Activated naive CD4-positive, alpha-beta T cell treated with anti-CD3 and anti-CD28 coated beads, Interleukin-2, amount 10 ng/mL, durations not matched to agents 7 days and 5 days (primary cell): ENCODE measurements at regions not wholly inside any gene's neighbourhood (a gene's known extent, or its start where the extent isn't known, plus 50 kb on each side); places are given as distances from the start of the nearest gene placed in this dataset.

Experiments
- CTCF ChIA-PET: fragments of 350-600 bp; sonication (Branson Sonifier 250); formaldehyde crosslinking; loops from one replicate; lab custom pipeline; 2021; ENCODE audit warnings: antibody characterized with exemption; lab: Charles Lee
- DNase-seq: peaks from one replicate; pipeline ENCODE4 v3.0.0-alpha.2; 2020
- H3K27ac Mint-ChIP-seq: one replicate; pipeline ENCODE4 v1.8.0; 2021; ENCODE audit warnings: mild to moderate bottlenecking, moderate library complexity, mixed read lengths
- H3K27me3 Mint-ChIP-seq: one replicate; pipeline ENCODE4 v1.8.0; 2021; ENCODE audit warnings: mild to moderate bottlenecking, mixed read lengths
- H3K36me3 Mint-ChIP-seq: one replicate; pipeline ENCODE4 v1.8.0; 2021; ENCODE audit warnings: mixed read lengths
- H3K4me1 Mint-ChIP-seq: one replicate; pipeline ENCODE4 v1.8.0; 2021; ENCODE audit warnings: mixed read lengths
- H3K4me3 Mint-ChIP-seq: one replicate; pipeline ENCODE4 v1.8.0; 2021; ENCODE audit warnings: mild to moderate bottlenecking, moderate library complexity, mixed read lengths
- H3K9me3 Mint-ChIP-seq: one replicate; pipeline ENCODE4 v1.8.0; 2021; ENCODE audit warnings: mixed read lengths

DNA sequence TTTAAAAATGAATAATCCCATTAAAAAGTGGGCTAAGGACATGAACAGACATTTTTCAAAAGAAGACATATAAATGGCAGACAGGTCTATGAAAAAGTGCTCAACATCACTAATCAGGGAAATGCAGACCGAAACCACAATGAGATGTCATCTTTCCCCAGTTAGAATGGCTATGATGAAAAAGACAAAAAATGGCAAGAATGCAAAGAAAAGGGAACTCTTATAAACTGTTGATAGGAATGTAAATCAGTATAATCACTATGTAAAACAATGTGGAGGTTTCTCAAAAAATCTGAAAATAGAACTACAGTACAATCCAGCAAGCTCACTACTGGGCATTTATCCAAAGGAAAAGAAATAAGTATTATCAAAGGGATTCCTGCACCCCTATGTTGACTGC lies 169.2 kb downstream of the METTL4 start:
- H3K27me3 Mint-ChIP-seq, result peaks cover 8% of the 10 kb centered on the region
- no peaks in the 10 kb centered on the region for H3K36me3 Mint-ChIP-seq
- DNase-seq, result no peak
- CTCF ChIA-PET, result no interaction called here
- H3K4me3 Mint-ChIP-seq, result no peak overlapping the region
- no peak overlapping the region for H3K27ac Mint-ChIP-seq
- no peaks in the 10 kb centered on the region for H3K4me1 Mint-ChIP-seq
- H3K9me3 Mint-ChIP-seq, result no peaks in the 10 kb centered on the region

DNA sequence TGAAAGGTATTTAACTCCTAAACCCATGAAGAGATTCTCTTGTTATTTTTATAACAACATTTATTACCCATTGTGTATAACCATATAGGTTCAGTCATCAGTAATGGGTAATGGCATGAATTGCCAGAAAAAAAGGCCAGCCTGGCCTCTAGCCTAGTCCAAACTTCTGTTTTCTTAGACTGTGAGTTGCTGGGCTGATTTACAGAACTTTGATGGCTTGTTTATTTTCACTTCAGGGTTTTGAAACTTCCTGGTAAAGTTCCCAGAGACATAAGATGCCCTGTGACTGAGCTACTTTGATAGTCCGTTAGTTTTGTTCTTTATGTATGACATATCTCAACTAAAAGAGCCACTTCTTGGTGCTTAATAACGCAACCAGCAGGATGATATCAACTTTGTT lies 164.8 kb downstream of the METTL4 start:
- Mint-ChIP-seq H3K4me1 (no peaks in the 10 kb centered on the region), H3K36me3 (no peaks in the 10 kb centered on the region), H3K27me3 (peaks cover 12% of the 10 kb centered on the region), H3K27ac (no peak overlapping the region), H3K4me3 (no peak overlapping the region), H3K9me3 (no peaks in the 10 kb centered on the region)
- CTCF ChIA-PET, result no interaction called here
- no peak for DNase-seq

DNA sequence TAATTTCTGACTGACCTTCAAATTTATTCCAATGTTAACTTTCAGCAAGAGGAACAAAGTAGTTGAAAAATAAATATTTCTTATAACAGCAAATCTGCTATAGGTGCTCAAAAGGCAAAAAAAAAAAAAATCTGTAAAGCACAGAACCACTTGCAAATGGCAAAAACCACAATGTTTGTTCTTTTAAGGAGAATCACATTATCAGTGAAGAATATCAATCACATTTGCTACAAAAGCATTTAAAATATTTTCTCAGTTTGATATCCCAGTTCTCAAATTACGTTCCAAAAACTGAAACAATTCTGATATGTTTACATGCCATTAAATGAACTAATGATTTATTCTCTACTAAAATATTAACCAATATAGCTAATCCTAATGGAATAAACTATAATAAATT lies 163.3 kb downstream of the METTL4 start:
- no peaks in the 10 kb centered on the region for H3K4me1 Mint-ChIP-seq
- H3K9me3 Mint-ChIP-seq, result no peaks in the 10 kb centered on the region
- H3K27me3 Mint-ChIP-seq, result peaks cover 12% of the 10 kb centered on the region
- no peak for DNase-seq
- no peak overlapping the region for H3K4me3 Mint-ChIP-seq
- H3K27ac Mint-ChIP-seq, result no peak overlapping the region
- H3K36me3 Mint-ChIP-seq, result no peaks in the 10 kb centered on the region
- CTCF ChIA-PET, result no interaction called here

DNA sequence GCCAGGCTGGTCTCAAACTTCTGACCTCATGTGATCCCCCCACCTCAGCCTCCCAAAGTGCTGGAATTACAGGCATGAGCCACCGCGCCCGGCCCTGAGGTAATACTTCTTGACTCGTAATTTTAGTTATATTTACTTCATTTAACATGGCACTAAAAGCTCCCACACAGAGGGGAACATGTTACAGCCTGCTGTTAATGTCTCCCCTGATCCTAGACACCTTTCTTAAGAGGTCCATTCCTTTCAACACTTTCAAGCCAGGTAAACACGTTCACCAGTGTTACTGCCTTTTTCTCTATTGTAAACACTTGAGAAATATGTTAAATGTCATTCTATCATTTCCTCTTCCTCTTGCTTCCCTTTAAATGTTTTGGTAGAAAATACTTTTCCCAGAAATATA lies 161.4 kb downstream of the METTL4 start:
- H3K27me3 Mint-ChIP-seq, result peaks cover 8% of the 10 kb centered on the region
- no peaks in the 10 kb centered on the region for H3K4me1 Mint-ChIP-seq
- H3K36me3 Mint-ChIP-seq, result no peaks in the 10 kb centered on the region
- CTCF ChIA-PET, result no interaction called here
- H3K4me3 Mint-ChIP-seq, result no peak overlapping the region
- DNase-seq, result no peak
- no peak overlapping the region for H3K27ac Mint-ChIP-seq
- no peaks in the 10 kb centered on the region for H3K9me3 Mint-ChIP-seq

DNA sequence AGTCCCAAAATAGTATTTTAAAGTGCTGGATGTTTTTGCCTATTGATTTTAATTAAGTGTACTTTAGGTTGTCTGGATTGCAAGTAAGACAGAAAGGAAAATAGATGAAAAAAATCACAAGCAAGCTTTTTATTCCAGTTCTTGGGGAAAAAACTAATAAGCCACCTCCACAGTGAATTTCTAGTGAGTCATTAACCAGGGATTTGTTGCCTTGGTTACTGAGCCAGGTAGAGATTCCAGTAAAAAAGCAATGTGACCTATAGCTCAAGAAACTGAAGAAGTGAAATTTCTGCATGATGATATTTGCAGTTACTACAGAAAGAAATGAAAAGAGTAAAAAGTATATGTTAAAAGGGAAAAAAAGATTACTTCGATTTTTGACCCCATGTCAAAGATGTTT lies 160.6 kb downstream of the METTL4 start:
- CTCF ChIA-PET, result no interaction called here

DNA sequence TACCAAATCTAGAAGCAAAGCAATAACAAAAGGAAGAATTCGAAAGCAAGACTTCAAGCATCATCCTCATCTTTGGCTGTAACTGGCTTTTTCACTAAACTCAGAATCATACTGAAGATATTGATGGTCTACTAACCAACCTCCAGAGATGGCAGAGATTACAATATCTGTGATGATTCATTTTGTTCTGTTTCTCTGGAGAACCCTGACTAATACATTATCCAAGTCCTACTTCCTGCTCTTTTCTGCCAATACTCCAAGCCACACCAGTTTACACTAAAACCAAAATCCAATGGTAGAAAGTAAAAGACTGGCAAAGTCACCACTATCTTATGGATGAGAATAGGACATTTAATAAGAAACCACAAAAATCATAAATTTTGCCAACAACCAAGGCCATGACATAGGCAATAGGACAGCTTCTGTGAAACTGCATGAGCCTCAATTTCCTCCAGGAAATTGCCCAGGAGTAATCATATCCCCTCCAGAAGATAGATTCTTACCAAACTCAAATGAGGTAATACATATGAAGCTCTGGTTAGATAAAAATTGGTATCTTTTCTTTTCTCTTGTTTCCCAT lies 159.8 kb downstream of the METTL4 start:
- Mint-ChIP-seq H3K27me3 (peaks cover 4% of the 10 kb centered on the region), H3K9me3 (no peaks in the 10 kb centered on the region), H3K27ac (no peak overlapping the region), H3K4me3 (no peak overlapping the region), H3K4me1 (no peaks in the 10 kb centered on the region), H3K36me3 (no peaks in the 10 kb centered on the region)
- no peak for DNase-seq
- CTCF ChIA-PET, result no interaction called here

More for the DNA sequence above, 160.6 kb downstream of the METTL4 start:
- Mint-ChIP-seq H3K36me3 (no peaks in the 10 kb centered on the region), H3K4me3 (no peak overlapping the region), H3K9me3 (no peaks in the 10 kb centered on the region), H3K4me1 (no peaks in the 10 kb centered on the region), H3K27me3 (peaks cover 6% of the 10 kb centered on the region), H3K27ac (no peak overlapping the region)
- no peak for DNase-seq

DNA sequence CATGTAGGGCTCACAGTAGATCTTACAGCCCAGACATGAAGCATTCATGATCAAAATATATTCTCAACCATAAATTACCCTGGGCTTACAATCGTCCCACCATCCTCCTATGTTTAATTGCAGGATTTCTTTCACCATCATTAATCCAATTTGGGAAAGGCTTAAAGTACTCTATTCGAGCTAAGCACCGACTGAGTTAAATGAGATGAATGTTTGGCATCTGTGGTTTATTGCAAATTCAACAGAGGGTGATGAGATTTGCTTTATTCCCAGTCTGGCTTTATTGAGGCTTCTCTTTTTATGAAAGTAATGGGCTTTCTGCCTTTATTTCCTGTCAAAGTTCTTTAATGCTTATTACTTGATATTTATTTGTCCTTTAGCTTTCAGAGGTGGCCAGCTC lies 159.0 kb downstream of the METTL4 start:
- Mint-ChIP-seq H3K4me3 (no peak overlapping the region), H3K4me1 (no peaks in the 10 kb centered on the region), H3K27ac (no peak overlapping the region), H3K27me3 (peaks cover 4% of the 10 kb centered on the region), H3K36me3 (no peaks in the 10 kb centered on the region), H3K9me3 (no peaks in the 10 kb centered on the region)
- CTCF ChIA-PET, result no interaction called here
- no peak for DNase-seq

DNA sequence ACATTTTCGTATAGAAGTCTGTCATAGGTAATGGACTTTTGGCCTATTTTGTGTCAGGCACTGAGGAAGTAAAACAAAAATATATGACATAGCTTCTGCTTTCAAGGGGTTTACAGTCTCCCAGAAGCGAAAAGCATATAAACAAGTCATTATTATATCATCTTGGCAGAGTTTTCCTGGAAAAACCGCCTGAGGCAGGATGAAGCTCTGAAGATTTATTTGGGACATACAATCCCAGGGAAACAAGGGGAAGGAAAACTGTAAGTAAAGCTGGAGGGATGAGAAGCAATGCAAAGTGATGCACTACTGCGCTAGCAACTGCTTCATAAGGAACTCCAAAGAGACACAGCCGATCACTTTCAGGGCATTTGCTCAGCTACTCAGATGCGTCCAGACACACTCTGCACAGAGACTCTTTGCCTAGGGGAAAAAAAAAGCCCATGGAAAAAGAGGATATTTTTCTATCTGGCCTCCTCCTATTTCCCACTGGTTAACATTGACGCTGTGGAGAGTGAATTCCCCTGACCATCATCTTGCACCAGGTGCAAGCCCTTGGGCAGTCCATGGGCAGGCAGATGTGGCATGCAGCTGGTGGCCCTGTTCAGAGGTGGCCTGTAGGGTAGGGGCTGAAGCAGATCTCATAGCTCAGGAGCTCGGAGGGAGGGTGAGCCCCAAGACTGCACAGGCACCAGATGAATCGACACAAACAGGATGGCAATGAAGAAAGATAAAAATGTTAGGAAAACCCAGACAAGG lies 158.1 kb downstream of the METTL4 start:
- H3K9me3 Mint-ChIP-seq, result no peaks in the 10 kb centered on the region
- H3K27me3 Mint-ChIP-seq, result peaks cover 4% of the 10 kb centered on the region
- CTCF ChIA-PET, result interaction anchor here (1.1 kb wide), 1 partner anchor 9 kb away, joined by 3 read pairs; no protein-coding TSS in a partner anchor
- no peak overlapping the region for H3K27ac Mint-ChIP-seq
- DNase-seq, result no peak
- H3K4me1 Mint-ChIP-seq, result no peaks in the 10 kb centered on the region
- no peaks in the 10 kb centered on the region for H3K36me3 Mint-ChIP-seq
- H3K4me3 Mint-ChIP-seq, result no peak overlapping the region

DNA sequence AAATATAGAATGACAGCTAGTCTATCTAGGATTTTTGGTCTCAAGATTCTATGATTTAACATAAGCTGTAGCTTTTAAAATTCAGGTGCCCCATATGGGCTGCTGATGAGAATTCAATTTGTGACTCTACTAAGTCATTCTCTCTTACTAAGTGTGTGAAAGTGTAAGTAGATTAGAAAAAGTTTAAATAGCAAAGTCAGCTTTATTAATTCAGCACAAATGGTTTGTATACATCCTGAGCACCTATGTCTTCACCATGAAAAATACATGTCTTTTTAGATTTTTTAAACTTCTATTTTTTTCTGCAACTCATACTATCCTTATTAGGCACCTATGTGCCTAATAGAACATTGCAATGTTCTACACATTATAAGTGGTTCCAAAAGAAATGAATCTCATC lies 157.1 kb downstream of the METTL4 start:
- Mint-ChIP-seq H3K27ac (no peak overlapping the region), H3K9me3 (no peaks in the 10 kb centered on the region), H3K36me3 (no peaks in the 10 kb centered on the region), H3K4me1 (no peaks in the 10 kb centered on the region), H3K27me3 (no peaks in the 10 kb centered on the region), H3K4me3 (no peak overlapping the region)
- CTCF ChIA-PET, result no interaction called here
- DNase-seq, result no peak

DNA sequence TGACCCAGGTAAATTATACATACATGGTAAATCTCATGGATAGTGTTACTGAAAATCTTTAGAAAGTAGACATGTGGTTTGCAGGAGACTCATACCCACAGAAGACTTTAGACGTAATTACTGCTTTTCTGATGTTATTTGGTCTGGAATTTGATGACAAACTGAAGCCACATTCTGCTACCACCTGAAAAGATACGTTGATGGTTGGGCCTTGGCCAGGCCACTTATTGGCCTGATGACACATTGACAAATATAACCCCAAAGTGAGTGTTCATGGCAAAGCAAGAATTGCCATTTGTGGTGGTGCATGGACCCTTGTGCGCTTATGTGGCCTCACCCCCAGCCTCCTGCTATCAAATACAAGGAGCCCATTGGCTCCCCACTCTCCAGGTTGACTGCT lies 155.6 kb downstream of the METTL4 start:
- Mint-ChIP-seq H3K27ac (no peak overlapping the region), H3K36me3 (no peaks in the 10 kb centered on the region), H3K4me1 (no peaks in the 10 kb centered on the region), H3K9me3 (no peaks in the 10 kb centered on the region), H3K27me3 (no peaks in the 10 kb centered on the region), H3K4me3 (no peak overlapping the region)
- DNase-seq, result no peak
- CTCF ChIA-PET, result no interaction called here

DNA sequence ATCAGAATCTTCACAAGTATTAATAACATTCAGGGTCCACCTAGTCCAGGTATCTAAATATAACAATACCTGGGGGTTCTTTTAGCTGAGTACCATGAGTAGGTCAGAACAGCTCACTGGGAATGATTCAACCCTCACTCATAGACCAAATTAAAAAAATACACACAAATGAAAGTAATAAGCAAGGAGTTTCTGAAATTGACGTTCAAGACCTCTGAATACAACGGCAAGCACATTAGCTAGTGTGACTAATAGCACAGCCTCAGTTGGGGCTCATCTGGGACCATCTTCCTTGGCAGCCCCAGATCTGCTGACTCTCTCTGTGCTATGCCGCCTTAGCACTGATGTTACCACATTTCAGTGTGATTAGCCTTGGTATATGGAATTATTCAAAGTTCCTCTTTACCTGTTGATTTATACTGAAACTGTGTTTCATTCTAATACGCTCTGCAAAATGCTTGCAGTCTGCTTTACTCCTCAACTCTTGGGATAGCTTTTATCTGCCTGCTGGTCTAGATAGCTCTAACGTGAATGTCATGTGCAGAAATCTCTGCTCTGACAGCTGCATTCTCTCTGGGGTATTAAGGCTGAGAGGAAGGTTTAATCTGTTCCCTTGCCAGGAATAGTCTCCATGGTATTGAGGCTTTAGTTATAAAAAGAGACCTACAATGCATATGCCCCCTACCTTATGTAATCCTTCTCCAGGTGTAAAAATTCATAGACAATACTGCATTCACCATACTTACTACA lies 153.3 kb downstream of the METTL4 start:
- Mint-ChIP-seq H3K4me3 (no peak overlapping the region), H3K27ac (no peak overlapping the region), H3K9me3 (no peaks in the 10 kb centered on the region), H3K4me1 (no peaks in the 10 kb centered on the region), H3K36me3 (no peaks in the 10 kb centered on the region), H3K27me3 (no peaks in the 10 kb centered on the region)
- no peak for DNase-seq
- CTCF ChIA-PET, result no interaction called here

DNA sequence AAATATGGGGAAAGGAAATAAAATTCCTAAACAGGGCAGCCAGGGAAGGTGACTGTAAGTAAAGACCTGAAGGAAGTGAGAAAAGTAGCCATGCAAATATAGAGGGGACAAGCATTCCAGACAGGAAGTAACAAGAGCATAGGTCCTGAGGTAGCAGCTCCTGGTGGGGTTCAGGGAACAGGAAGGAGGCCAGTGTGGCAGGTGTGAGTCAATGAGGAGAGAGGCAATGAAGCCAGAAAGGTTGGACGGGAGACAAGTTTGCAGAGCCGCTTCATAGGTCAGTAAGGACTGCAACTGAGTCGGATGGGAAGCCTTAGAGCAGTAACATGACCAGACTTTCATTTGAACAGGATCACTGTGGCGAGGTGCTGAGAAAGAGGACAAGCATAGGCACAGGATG lies 150.9 kb downstream of the METTL4 start:
- Mint-ChIP-seq H3K4me1 (no peaks in the 10 kb centered on the region), H3K36me3 (no peaks in the 10 kb centered on the region), H3K27ac (no peak overlapping the region), H3K27me3 (no peaks in the 10 kb centered on the region), H3K9me3 (no peaks in the 10 kb centered on the region), H3K4me3 (no peak overlapping the region)
- CTCF ChIA-PET, result no interaction called here
- no peak for DNase-seq

DNA sequence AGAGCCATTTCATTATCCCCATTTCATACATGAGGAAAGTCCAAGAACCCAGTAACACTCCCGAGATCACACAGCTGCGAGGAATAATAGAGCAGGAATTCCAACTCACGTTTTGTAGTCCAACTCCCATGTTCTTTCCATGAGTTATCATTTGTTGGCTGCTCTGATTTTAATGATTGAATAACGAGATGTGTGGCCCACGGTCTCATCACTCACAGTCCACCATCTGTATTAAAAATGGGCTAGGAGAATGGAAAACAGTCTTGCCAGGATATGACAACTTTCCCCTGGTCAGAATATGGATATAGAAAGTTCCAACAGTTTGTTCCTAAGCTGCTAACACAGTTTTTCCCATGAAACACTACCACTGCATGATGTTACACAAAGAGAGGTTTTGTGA lies 147.5 kb downstream of the METTL4 start:
- no peaks in the 10 kb centered on the region for H3K36me3 Mint-ChIP-seq
- H3K9me3 Mint-ChIP-seq, result no peaks in the 10 kb centered on the region
- CTCF ChIA-PET, result no interaction called here
- H3K27me3 Mint-ChIP-seq, result no peaks in the 10 kb centered on the region
- no peaks in the 10 kb centered on the region for H3K4me1 Mint-ChIP-seq
- DNase-seq, result no peak
- H3K27ac Mint-ChIP-seq, result no peak overlapping the region
- H3K4me3 Mint-ChIP-seq, result no peak overlapping the region

DNA sequence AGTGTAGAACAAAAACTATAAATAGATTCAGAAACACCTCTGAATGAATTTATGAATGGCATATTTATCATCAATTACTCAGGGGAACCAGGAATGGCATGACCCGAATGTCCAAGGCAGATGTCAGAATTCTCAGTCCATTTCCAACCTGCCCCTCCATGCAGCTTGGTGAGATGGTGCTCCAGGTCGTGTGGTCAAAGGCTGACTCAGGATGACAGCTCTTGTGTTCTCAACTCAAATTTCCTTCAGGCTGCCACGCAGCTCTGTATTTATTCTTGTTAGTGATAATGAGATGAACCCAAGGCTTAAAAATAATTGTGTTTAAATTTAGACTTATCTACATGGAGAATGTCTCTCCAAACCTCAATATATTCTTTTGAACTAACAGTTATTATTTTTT lies 146.9 kb downstream of the METTL4 start:
- Mint-ChIP-seq H3K36me3 (no peaks in the 10 kb centered on the region), H3K4me1 (no peaks in the 10 kb centered on the region), H3K4me3 (no peak overlapping the region), H3K27ac (no peak overlapping the region), H3K9me3 (no peaks in the 10 kb centered on the region), H3K27me3 (no peaks in the 10 kb centered on the region)
- CTCF ChIA-PET, result no interaction called here
- DNase-seq, result no peak
